ENCODE measurements at regions not wholly inside any gene's neighbourhood (a gene's known extent, or its start where the extent isn't known, plus 50 kb on each side); places are given as distances from the start of the nearest gene placed in this dataset.

- TF ChIP-seq POLR2A (IDR thresholded peaks at IDR 0.05; ENCODE audit: low read length), result no peak
- TF ChIP-seq GATA1 (IDR thresholded peaks at IDR 0.05; ENCODE audit: low read depth, low read length), result no peak
These were observed 315.7 kb upstream of the SPOCK3 start for GRCh38 chr4:167550021-167550420.

Measured in erythroblast (primary cell).